OCI-M2 (cell line): ENCODE measurements at regions not wholly inside any gene's neighbourhood (a gene's known extent, or its start where the extent isn't known, plus 50 kb on each side); places are given as distances from the start of the nearest gene placed in this dataset.
"Not testable (repeated sequence)": the region's sequence is repeated elsewhere in the genome, so short reads cannot be mapped to it uniquely, and the experiment has no call there.

ENCODE experiments used
- DNase-seq: peaks from one replicate; lab custom pipeline; 2025; ENCODE audit not compliant: unreplicated experiment; lab: John Stamatoyannopoulos, UW

DNA sequence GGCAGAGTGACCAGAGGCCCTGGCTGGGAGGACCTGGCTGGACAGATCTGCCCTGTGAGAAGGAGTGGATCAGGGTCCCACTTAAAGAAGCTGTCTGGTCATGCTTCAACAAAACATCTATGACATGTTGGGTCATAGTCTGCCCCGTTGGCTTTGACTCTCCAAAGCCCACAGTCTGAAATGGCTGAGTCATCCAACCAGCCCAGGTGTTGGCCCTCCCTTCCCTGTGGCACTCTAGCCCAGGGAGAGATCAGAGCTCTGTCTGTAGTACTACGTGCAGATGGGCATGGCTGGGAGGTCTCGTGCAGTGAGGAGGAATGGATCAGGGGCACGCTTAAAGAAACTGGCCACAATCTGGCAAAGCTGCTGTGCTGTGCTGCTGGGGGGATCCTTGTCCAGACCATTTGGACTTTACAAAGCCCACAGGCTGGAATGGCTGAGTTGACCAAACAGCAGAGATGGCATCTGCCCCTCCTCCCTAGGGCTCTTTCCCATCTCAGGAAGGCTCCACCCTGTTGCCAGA is 206.1 kb downstream of the TUSC1 start:
- DNase-seq = no peak

- no peak for DNase-seq
Observed at GRCh38 chr9:25461416-25461815, 216.8 kb downstream of the TUSC1 start.

GRCh38 chr9:25453875-25454274 is 224.4 kb downstream of the TUSC1 start:
- DNase-seq = no peak

DNA sequence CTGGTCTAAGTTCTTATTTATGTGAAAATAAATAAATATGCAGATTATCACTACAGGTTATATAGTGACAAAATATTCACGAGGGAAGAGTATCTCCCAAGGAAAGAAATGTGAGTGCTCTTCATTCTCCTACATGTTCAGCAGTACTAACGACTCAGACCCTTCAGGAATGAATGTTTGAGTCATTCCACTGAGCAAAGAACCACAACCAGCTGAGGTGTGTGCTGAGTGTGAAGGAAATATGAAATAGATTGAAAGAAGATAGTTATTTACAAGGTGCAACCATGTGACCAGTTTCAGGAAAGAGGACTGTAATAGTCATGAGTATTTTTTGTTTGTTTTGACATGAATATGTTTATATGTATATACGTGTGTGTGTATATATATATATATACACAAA is 228.7 kb downstream of the TUSC1 start:
- no peak for DNase-seq

DNA sequence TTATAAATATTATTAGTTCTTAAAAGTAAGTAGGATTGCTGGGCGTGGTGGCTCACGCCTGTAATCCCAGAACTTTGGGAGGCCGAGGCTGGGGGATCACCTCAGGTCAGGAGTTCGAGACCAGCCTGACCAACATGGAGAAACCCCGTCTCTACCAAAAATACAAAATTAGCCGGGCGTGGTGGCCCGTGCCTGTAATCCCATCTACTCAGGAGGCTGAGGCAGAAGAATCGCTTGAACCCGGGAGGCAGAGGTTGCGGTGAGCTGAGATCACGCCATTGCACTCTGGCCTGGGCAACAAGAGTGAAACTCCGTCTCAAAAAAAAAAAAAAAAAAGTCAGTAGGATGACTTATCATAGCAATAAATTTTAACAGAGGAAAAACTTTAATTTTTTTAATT is 232.5 kb downstream of the TUSC1 start:
- not testable (repeated sequence) for DNase-seq

DNA sequence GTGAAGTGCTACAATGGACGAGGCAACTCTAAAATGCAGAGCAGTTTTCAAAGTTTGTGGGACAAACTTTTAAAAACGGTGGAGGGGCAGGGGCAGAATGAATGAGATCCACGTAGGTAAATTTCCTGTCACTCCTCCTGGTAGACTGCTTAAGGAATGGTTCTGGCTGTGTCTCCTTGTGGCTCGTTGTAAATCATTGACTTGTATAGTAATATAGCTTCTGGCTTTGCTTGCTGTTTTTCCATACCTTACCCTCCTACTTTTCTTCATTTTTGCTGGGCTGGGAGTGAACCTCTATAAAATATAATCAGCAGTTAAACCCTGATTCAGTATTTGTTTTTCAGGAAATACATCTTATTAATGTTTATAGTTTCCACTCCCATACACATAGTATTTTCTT is 235.7 kb downstream of the TUSC1 start:
- no peak for DNase-seq

DNA sequence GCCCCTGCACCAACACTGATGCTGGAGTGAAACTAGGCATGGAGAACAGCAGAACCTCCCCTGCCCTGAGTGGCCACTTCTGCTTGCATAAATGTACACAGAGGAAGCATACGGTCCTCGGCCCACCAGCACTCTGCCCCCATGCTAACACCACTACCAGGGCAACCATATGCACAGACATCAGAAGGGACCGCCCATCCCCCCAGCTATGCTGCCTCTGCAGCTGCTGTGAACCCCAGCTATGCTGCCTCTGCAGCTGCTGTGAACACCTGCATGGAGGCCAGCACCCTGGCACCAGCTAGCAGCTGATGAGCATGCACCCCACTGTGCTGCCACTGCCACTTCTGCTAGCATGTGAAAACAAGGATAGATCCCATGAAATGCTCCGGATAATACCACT is 250.3 kb downstream of the TUSC1 start:
- DNase-seq = no peak

GRCh38 chr9:25427290-25427689 is 251.0 kb downstream of the TUSC1 start:
- DNase-seq = no peak

DNA sequence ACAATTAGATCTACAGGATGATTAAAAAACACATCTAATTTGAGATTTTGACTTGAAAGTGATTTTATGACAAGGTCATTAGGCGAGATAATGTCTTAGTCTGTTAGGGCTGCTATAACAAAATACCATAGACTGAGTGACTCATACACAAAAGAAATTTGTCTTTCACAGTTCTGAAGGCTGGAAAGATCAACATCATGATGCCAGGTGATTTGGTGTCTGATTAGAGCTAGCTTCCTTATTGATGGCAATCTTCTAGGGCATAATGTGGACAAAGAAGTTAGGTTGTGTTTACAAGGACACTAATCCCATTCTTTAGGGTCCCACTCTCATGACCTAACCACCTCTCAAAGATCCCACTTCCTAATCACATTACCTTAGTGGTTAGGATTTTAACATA is 256.7 kb downstream of the TUSC1 start:
- DNase-seq = no peak

DNA sequence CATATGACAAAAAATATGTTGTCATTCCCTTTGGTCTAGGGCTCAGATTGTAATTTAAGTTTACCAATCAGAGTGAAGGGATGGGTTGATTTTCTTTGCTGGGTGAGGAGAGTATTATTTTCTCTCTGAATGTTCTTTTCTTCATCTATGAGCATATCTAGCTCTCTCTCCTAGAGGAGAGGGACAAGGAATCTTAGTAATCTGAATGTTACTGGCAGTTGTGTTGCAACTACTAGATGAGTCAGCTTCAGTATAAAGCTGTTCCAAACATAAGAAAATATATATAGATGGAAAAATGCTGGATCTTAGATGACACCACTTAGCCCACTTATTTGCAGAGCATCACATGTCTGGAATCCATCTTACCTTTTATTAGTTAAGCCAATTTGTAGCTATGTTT is 259.3 kb downstream of the TUSC1 start:
- DNase-seq = no peak

DNA sequence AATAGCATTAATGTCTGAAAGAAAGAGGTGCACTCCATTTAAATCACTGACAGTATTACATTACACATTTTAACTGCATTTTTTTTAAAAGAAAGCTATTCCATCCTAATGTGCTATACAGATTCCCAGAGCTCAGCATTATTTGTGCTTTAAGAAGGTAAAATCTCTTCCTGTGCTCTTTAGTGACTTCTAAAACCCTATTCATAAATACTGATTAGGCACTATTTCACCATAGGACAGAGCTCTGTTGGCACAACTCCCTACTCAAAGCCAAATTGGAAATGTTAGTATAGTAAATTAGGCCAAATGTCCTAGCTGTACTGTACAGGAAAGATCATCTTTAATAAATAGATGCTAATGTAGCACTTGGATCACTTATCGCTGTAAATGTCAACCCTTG is 262.5 kb downstream of the TUSC1 start:
- no peak for DNase-seq

DNA sequence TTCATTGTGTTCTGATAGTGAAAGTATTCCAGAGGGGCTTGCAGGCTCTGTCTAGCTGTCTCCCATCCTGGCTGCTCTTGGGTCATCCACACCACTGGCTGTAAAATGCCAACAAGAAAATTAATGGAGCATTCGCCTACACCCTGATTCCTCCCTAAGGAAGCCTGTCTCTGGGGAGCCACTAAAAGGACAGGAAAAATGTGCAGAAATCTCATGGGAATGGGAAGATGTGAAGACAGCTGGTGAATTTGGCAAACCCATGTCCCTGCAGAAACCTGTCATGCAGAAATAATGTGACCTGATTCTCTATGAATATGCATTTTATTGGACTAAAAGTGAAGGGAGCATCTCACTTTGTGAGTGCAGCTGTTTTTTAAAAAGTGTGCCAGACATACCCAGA is 265.6 kb downstream of the TUSC1 start:
- DNase-seq = no peak

GRCh38 chr9:25397746-25398145 is 280.5 kb downstream of the TUSC1 start:
- no peak for DNase-seq

DNA sequence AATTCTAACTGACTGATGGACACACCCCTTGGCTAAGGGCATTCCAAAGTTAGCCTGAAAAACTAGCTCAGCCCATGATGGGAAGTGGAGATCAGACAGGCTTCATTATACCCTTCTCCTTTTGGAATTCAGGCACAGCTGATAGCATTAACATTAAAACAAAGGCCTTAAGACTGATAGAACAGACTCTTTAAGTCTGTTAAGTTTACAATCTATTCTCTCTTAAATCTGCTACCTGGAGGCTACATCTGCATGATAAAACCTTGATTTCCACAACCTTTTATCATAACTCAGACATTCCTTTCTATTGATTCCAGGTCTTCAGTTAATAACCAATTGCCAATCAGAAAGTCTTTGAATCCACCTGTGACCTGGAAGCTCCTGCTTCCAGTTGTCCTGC is 281.4 kb downstream of the TUSC1 start:
- no peak for DNase-seq

GRCh38 chr9:25381141-25381540 is 297.1 kb downstream of the TUSC1 start:
- no peak for DNase-seq

- no peak for DNase-seq
Observed at GRCh38 chr9:25377039-25377438, 301.2 kb downstream of the TUSC1 start.

DNA sequence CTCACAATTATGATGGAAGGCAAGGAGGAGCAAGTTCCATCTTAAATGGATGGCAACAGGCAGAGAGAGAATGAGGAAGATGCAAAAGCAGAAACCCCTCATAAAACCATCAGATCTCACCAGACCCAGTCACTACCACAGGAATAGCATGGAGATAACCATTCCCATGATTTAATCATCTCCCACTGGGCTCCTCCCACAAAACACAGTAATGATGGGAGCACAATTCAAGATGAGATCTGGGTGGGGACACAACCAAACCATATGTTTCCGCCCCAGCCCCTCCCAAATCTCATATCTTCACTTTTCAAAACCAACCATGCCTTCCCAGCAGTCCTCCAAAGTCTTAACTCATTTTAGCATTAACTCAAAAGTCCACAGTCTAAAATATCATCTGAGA is 304.0 kb downstream of the TUSC1 start:
- DNase-seq = no peak

DNA sequence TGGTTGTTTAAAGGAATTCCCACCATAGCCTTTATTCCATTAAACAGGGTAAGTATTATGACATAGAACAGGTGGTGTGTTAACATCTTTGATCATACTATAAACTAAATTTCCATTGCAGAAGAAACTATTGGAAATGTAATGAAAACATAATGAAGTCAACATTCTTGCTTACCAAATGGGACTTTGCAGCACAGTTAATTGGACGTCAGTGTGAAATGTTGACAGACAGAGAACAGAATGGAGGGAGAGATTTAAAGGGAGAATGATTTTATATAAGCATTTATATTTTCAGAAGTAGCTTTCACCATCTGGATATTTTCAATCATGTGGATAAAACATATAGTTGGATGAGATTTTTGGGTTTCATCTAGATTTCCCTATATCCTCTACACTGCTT is 311.3 kb downstream of the TUSC1 start:
- no peak for DNase-seq

- DNase-seq = no peak
Observed at GRCh38 chr9:25353783-25354182, 324.5 kb downstream of the TUSC1 start.

GRCh38 chr9:25350011-25350410 is 328.2 kb downstream of the TUSC1 start:
- DNase-seq = no peak

DNA sequence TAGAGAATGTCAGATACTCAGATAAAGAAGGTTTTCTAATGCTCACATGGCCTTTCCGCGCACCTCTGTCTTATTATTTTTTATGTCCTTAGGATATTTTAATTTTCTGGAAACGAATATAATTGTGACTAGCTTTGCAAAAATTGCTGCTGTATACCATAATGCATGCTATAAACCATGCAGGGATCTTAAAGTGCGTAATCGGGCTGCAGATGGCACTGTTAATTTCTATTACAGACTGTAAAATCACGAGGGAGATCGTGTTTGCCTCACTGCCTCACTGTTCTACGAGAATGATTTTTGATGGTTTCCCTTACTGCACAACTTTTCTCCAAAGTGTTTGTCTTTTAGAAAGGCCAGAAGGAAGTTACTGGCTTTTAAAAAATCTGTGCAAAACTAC is 356.1 kb downstream of the TUSC1 start:
- DNase-seq = no peak

DNA sequence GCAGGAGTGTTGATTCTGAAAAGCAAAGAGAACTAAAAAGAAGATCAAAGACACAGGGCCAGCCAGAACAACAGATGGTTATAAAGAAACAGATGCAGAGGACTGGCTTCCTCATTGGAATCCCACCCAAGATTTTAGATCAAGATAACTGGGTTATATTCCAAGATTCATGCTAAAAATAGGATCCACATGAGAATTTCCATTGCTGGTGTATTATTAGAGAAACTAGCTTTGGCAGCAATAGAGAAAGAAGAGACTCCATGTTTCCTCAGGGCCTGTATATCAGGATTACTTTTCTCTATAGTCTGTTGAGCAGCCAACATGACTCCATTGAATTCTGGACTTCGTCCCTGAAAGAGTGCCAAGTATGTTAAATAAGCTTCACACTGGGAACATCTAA is 367.3 kb downstream of the TUSC1 start:
- DNase-seq = no peak

DNA sequence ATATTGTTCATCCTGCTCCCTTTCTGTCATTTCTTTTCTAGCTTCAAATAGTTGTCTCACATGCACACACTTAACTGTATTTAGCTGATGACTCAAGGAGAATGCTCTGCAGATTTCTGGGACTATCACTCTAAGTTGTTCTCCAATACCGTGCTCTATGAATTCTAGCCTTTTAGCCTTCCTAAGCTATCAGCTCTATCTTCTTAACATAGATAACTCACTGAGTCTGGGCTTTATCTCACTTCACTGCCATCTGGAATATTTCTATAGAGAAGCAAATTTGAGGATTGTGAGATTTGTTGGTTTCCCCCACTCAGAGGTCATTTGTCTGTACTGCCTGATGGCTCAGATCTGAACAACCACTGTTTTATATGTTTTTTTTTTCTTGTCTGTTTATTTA is 369.7 kb downstream of the TUSC1 start:
- DNase-seq = no peak

- no peak for DNase-seq
Observed at GRCh38 chr9:25302601-25303000, 375.6 kb downstream of the TUSC1 start.
